HEK293T (cell line): ENCODE measurements at regions not wholly inside any gene's neighbourhood (a gene's known extent, or its start where the extent isn't known, plus 50 kb on each side); places are given as distances from the start of the nearest gene placed in this dataset.

Source experiments
- BHLHE40 ChIP-seq: fragments of 450-650 bp; IDR thresholded peaks from 2 replicates; pipeline ENCODE4 v1.6.1; 2016; ENCODE audit warnings: mild to moderate bottlenecking, moderate library complexity, borderline replicate concordance
- CTBP1 ChIP-seq: fragments of 450-650 bp; IDR thresholded peaks from 2 replicates; pipeline ENCODE4 v1.6.1; 2016; ENCODE audit warnings: borderline replicate concordance
- FOXA1 ChIP-seq: fragments of 450-650 bp; IDR thresholded peaks from 2 replicates; pipeline ENCODE4 v1.6.1; 2016; ENCODE audit warnings: mild to moderate bottlenecking
- FOXK2 ChIP-seq: fragments of 450-650 bp; IDR thresholded peaks from 2 replicates; pipeline ENCODE4 v1.6.1; 2016; ENCODE audit warnings: mild to moderate bottlenecking
- TARDBP ChIP-seq: fragments of 450-650 bp; IDR thresholded peaks from 2 replicates; pipeline ENCODE4 v1.6.1; 2016

DNA sequence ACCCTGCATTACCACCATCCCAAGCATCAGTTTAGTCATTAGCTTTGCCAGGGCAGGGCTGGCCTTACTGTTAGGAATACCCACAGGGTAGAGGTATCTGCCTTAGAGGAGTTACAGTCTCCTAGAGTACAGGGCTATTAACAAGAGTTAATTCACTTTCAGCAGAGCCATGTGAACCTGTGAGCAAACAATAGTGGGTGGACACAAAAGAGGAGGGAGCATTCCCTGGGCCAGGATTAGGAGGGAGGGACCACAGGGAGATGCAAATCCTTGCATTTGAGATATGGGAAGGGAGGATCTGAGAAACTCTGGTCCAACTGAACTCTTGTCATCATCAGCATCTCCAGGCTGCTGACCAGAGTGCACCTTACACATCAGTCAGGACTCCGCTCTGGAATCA is 51.1 kb upstream of the IGSF21 start:
- TF ChIP-seq CTBP1 (no peak), FOXA1 (no peak), FOXK2 (no peak), BHLHE40 (no peak), TARDBP (no peak)
